CD4-positive, alpha-beta T cell treated with Interleukin-12 subunit alpha and Interleukin-12 subunit beta, for 1 hour (primary cell): ENCODE measurements at regions not wholly inside any gene's neighbourhood (a gene's known extent, or its start where the extent isn't known, plus 50 kb on each side); places are given as distances from the start of the nearest gene placed in this dataset.
A peak's percentile ranks its signal among the peaks of the same experiment; 100 is the strongest.

ENCODE experiments used
- DNase-seq: peaks from one replicate; pipeline ENCODE4 v3.0.0-alpha.2; 2020

DNA sequence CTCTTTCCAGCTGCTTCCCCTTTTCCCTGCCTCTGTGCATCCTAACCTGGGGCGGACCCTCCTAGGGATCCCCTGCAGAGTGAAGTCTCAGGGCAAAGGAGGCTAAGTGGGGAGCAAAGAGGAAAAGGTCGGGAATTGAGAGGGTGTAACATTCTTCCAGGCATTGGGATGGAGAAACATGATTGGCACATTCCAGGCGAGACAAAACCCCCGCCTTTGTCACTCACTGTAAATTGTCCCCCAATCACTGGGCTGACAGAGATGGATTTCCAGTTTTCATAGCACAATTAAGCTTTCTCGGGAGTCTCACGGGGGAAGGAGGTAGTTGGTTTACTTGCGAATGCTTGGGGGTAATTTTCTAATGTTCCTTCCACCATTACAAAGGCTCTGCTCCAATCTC, 74.9 kb downstream of the MIAT start:
- DNase-seq, result no peak

GRCh38 chr22:26734339-26735018, 77.1 kb downstream of the MIAT start:
- DNase-seq, result no peak

DNA sequence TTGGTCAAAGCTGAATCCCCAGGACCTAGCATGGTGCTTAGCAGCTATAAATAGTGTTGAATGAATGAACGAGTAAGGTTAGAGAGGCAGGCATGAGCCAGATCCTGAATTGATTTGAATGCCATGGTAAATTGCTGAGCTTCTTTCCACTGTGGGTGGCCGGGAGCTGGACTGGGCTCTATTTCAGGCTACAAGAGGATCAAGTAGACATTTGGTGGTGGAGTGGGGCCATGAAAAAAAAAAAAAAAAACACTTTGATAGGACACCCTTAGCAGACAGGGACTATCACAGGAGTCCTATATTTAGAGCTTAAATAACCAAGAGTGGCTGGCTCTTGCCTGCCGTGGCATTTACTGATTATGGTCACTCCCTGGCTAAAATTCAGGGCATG, 77.6 kb downstream of the MIAT start:
- DNase-seq, result no peak

- DNase-seq, result no peak
These were observed 79.9 kb downstream of the MIAT start for GRCh38 chr22:26737262-26737661.

- DNase-seq, result no peak
These were observed 82.9 kb downstream of the MIAT start for GRCh38 chr22:26740253-26740652.

- no peak for DNase-seq
These were observed 85.8 kb downstream of the MIAT start for GRCh38 chr22:26743149-26743548.

DNA sequence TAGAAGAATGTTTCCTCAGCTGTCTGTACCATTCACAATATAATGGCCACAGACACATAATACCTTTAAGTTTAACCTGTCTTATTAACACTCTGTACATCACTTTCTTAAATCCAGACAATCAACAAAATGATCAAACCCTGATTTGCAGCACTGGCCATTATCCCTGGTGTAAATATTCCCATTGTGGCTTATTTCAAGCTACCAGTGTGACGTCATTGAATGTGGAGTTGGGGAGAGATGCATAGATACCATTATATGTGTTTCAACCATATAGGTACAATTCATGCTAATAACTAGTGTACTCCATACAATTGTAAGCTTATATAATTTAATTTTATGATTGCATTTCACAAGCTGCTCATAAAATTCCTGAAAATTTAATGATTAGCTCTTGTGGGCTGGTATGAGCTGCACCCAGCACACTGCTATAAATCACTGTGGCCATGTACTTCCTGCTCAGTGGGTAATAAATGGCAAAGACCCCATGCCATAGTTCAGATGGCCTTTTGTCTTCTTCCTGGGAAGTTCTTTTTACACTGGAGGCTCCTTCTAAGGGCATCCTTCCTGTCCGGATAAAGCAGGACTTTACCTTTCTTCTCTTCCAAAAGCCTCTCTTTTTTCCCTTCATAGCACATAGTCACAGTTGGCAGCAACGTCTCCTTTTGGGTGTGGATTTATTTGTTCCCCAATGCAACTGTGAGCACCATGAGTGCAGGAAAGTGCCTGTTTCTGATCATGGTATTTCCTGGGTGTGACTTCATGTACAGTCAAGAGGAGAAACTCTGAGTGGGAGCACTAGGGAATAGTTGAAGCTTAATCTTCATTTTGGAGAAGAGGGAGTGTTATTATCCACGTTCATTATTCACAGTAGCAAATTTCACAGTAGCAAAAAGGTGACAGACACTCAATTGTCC, 87.8 kb downstream of the MIAT start:
- DNase-seq, result no peak

- no peak for DNase-seq
These were observed 88.9 kb downstream of the MIAT start for GRCh38 chr22:26746311-26746710.

DNA sequence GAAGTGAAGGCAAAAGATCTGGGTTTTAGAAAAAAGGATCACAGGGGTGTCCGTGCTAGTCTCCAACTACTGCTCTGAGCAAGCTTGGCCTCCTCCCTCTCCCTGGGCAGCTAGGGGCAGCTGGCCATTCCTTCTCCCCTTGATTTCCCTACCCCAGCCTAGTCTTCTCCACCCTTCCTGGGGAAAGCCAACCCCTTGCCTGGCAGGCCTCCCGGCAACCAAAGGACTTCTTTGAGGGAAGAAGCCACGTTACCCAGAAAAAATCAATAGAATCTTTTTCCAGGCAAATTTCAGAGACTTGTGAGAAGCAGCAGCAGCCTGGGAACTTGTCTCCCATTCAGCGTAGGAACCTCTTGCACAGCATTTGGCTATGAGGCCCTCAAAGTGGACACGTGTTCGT, 91.5 kb downstream of the MIAT start:
- DNase-seq, result no peak

DNA sequence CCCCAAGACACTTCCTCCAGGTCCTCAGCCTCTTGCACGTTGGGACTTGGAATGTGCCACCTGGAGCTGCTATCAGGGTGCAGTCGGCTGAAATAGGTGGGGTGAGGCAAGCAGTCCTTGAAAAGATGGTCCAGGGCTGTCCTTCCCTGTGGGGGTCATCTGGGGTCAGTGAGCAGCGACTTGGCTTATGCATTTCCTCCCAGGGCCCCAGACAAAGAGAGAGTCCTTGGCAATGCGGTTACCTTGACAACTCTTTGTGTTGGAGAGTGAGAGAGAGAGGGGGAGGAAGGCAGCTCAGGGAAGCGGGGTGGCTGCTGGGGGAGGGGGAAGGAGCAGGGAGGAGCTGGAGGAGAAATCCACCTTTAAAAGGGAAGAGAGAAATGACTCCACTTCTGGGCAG, 93.8 kb downstream of the MIAT start:
- no peak for DNase-seq

DNA sequence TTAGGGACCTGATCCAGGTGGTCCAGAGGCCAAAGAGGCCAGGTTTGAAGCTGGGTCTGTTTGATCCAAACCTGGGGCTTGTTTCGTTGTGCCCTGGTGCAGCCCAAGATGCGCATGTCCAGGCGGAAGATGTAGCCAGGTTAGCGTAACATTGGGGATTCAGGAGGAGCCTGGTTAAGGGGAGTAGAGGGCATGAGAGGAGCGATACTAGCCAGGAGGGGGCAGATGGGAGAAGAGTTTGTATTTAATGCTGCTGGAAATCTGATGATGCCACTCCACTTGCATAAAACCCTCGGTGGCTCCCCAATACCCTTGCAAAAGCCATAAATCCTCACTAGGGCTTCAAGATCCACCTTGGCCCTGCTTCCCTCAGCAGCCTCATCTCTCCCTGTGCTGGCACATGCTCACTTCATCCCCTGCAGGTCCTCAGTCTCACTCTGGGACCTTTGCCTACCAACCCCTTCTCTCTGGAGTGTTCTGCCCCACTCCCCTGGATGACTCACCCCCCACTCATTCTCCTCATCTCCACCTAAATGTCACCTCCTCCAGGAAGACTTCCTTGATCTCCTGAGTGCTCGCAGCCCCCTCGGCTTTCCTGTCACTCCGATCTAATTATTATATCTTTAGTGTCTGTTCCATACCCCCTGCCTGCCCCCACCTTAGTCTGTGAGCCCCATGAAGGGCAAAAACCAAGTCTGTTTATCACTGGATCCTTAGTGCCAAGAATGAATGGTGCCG, 95.9 kb downstream of the MIAT start:
- DNase-seq, result no peak

- peak; percentile 4 for DNase-seq
These were observed 99.4 kb downstream of the MIAT start for GRCh38 chr22:26756675-26757293.

DNA sequence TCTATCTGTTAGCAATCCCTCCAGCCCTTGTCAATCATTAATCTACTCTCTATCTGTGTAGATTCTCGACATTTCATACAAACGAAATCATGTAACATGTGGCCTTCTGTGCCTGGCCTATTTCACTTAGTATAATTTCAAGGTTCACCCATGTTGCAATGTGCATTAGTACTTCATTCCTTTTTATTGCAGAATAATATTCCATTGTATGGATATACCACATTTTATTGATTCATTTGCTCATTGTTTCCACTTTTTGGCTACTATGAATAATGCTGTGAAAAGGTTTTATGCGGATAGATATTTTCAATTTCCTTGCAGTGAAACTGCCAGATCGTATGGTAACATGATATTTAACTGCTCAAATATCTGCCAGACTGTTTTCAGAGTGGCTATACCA, 100.1 kb downstream of the MIAT start:
- no peak for DNase-seq

DNA sequence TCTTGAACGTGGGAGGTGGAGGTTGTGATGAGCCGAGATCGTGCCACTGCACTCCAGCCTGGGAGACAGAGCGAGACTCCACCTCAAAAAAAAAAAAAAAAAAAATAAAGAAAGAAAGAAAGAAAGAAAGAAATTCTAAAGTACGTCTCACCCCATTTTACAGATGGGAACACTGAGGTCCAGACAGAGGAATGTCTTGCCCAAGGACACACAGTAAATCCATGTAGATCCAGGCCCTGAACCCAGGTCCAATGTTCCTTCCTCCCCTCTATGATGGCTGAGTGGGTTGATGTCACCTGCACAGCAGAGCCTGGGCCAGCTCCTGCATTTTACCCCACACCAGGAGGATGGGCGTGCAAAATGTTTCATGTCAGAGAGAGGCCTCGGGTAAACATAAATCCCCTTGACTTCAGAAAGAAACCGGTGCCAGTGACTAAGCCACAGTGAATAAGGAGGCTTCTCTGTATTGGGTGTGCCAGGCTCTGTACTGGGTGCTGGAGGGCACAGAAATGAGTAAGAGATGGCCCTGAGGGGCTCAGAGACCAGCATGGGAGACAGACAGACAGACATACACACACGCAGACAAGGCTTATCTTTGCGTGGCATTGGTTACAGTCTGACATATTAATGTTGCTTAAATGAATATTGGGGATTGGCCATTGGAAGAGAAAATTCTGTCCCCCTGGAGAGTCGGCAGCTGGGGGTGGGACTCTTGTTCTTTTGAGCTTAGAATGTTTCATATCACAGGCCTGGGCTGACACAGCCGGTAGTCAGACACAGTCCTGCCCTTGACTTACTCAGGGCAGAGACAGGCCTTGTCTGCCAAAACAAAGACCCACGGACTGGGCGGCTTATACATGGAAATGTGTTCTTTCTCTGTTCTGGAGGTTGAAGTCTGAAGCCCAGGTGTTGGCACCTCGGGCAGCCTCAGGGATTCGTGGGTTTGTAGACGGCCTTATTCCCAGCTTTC, 105.4 kb downstream of the MIAT start:
- DNase-seq, result no peak

DNA sequence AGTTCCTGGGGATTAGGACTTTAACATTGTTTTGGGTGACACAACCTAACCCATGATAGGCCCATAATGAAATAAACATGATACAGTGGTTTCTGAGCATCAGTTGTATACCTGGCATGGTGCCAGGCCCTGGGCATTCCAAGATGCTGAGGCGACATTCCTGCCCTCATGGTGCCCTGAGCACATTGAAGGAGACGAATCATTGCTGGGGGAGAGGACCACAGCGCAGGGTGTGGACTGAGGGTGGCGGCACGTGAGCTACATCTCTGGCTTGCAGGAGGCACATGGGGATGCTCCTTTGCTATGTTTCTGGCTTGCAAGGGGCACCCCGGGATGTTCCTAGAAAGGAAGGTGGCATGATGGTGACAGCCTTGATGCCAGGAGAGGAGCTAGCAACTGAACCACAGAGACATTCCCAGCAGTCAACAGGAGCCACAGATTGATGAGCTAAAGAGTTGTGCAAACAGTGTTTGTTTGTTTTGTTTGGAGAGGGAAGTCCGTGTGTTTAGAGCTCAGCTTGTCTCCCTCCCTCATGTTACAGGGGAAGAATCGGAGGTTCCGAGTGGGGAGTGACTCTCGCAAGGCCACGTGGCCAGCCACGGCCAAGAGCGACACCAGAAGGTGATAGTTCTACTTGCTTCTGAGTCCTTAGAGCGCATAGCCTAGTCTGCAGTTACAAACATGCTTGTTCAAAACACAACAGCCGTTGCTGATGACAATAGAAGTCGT, 106.4 kb downstream of the MIAT start:
- DNase-seq, result no peak

- DNase-seq, result no peak
These were observed 109.3 kb downstream of the MIAT start for GRCh38 chr22:26766510-26767350.

GRCh38 chr22:26767351-26768155, 110.2 kb downstream of the MIAT start:
- DNase-seq, result no peak

DNA sequence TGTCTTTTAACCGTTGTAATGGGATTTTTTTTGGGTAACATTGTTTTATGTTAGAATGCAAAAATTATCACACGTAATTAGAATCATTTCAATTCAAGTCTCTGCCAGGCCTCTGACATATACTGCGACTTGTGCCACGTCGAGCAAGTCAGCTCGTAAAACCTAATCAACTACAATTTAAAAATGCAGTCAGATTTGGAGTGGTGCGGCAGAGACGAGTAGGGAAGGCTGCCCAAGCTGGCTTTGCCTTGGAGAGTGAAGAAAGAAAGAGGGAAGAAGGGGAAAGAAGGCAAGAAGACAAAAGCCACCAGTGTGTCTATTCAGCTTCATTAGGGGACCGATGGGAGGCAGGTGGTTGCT, 110.7 kb downstream of the MIAT start:
- no peak for DNase-seq

GRCh38 chr22:26768952-26769351, 111.6 kb downstream of the MIAT start:
- DNase-seq, result no peak

- no peak for DNase-seq
These were observed 112.3 kb downstream of the MIAT start for GRCh38 chr22:26769663-26770062.
